CD4-positive, alpha-beta T cell (primary cell): ENCODE measurements at regions not wholly inside any gene's neighbourhood (a gene's known extent, or its start where the extent isn't known, plus 50 kb on each side); places are given as distances from the start of the nearest gene placed in this dataset.

ENCODE experiments used
- ATAC-seq: fragments of 200-7000 bp; cut with Tn5 transposase; one replicate; pipeline ENCODE4 v1.10.0; 2022; ENCODE audit warnings: mild to moderate bottlenecking; ENCODE audit not compliant: poor library complexity
- CTCF ChIA-PET: fragments of 350-600 bp; sonication (Branson Sonifier 250); formaldehyde crosslinking; loops from one replicate; lab custom pipeline; 2021; ENCODE audit warnings: antibody characterized with exemption, inconsistent platforms; lab: Charles Lee
- POLR2A ChIA-PET: fragments of 350-600 bp; sonication (Branson Sonifier 250); formaldehyde crosslinking; loops from one replicate; lab custom pipeline; 2021; ENCODE audit warnings: antibody characterized with exemption, inconsistent platforms; lab: Charles Lee
- DNase-seq, 14 experiments: peaks; one replicate each; pipeline ENCODE4 v3.0.0-alpha.2; 2013 to 2020; ENCODE audit warnings: mixed read lengths in 2 of 14
- H3K27ac ChIP-seq, 2 donors: one replicate each; pipeline versions ENCODE4 v1.5.1 to v1.7.0; 2013; ENCODE audit warnings: low read length in 2 of 2, low read depth in 1 of 2, mild to moderate bottlenecking in 1 of 2
- H3K27me3 ChIP-seq, 2 experiments: 1 replicate in 1 of 2; 2 replicates in 1 of 2; pipeline versions ENCODE4 v1.6.1 to v1.7.0; 2013; ENCODE audit warnings: low read length in 2 of 2, control low read depth in 1 of 2, mild to moderate bottlenecking in 1 of 2, moderate library complexity in 1 of 2; ENCODE audit not compliant: insufficient read depth in 2 of 2, control insufficient read depth in 1 of 2
- H3K36me3 ChIP-seq: one replicate; pipeline ENCODE4 v1.6.1; 2013; ENCODE audit warnings: low read length, control low read depth; ENCODE audit not compliant: insufficient read depth
- H3K4me1 ChIP-seq: one replicate; pipeline ENCODE4 v1.6.1; 2013; ENCODE audit warnings: low read length, control low read depth; ENCODE audit not compliant: insufficient read depth
- H3K4me3 ChIP-seq: one replicate; pipeline ENCODE4 v1.5.1; 2013; ENCODE audit warnings: mild to moderate bottlenecking, low read length, moderate library complexity
- H3K9me3 ChIP-seq, 2 experiments: 1 replicate in 1 of 2; 2 replicates in 1 of 2; pipeline versions ENCODE4 v1.6.1 to v1.7.0; 2013; ENCODE audit warnings: low read length in 2 of 2, mild to moderate bottlenecking in 2 of 2, control low read depth in 1 of 2, moderate library complexity in 1 of 2; ENCODE audit not compliant: control insufficient read depth in 1 of 2, insufficient read depth in 1 of 2
- H3K27ac Mint-ChIP-seq: one replicate; pipeline ENCODE4 v1.8.0; 2020; ENCODE audit warnings: mixed read lengths
- H3K27me3 Mint-ChIP-seq: one replicate; pipeline ENCODE4 v1.8.0; 2021; ENCODE audit warnings: mixed read lengths
- H3K36me3 Mint-ChIP-seq: one replicate; pipeline ENCODE4 v1.8.0; 2021; ENCODE audit warnings: low read depth, mixed read lengths
- H3K4me1 Mint-ChIP-seq: one replicate; pipeline ENCODE4 v1.8.0; 2021; ENCODE audit warnings: low read depth, mixed read lengths
- H3K4me3 Mint-ChIP-seq: one replicate; pipeline ENCODE4 v1.8.0; 2020; ENCODE audit warnings: mild to moderate bottlenecking, mixed read lengths
- H3K9me3 Mint-ChIP-seq: one replicate; pipeline ENCODE4 v1.8.0; 2020; ENCODE audit warnings: mixed read lengths
- intact Hi-C, 2 experiments: fragments of 100-400 bp; cut with DNase I in 1 of 2; cut with micrococcal nuclease in 1 of 2; formaldehyde crosslinking; loops; one replicate each; pipeline versions ENCODE4 v1.15.1 to v1.9.0; 2023 to 2025; cut with DNase I, micrococcal nuclease
- TF ChIP-seq, protein P1 (sequence below): fragments of 200-600 bp; IDR thresholded peaks from one replicate; pipeline ENCODE4 v1.8.0; 2022; ENCODE audit warnings: antibody characterized with exemption, mild to moderate bottlenecking

DNA sequence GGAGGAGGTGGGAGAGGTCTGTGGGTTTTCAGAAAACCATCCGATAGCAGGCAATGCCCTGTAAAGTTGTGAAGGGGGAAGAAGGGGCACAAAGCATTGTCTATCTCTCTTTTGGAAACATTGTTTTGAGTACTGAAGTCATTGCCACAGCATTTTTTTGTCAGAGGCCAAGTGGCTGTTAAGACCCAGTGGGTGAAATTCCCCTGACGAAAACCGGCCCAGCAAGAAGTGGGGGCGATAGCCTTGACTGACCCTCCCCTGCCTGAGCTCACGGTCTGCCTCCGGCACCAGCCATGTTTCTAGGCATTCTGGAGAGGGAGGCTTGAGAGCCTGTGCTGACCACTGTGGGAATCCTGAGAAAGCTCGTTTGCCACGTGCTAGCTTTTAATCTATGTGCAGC is 144.7 kb downstream of the RPS24 start:
- H3K4me1 Mint-ChIP-seq: no peaks in the 10 kb centered on the region
- no peaks in the 10 kb centered on the region for H3K27me3 ChIP-seq
- no peaks in the 10 kb centered on the region for H3K4me1 ChIP-seq
- H3K4me3 Mint-ChIP-seq: no peak overlapping the region
- TF ChIP-seq, protein P1, sequence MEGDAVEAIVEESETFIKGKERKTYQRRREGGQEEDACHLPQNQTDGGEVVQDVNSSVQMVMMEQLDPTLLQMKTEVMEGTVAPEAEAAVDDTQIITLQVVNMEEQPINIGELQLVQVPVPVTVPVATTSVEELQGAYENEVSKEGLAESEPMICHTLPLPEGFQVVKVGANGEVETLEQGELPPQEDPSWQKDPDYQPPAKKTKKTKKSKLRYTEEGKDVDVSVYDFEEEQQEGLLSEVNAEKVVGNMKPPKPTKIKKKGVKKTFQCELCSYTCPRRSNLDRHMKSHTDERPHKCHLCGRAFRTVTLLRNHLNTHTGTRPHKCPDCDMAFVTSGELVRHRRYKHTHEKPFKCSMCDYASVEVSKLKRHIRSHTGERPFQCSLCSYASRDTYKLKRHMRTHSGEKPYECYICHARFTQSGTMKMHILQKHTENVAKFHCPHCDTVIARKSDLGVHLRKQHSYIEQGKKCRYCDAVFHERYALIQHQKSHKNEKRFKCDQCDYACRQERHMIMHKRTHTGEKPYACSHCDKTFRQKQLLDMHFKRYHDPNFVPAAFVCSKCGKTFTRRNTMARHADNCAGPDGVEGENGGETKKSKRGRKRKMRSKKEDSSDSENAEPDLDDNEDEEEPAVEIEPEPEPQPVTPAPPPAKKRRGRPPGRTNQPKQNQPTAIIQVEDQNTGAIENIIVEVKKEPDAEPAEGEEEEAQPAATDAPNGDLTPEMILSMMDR: no peak
- no peak overlapping the region for H3K27ac ChIP-seq
- no peaks in the 10 kb centered on the region for H3K9me3 Mint-ChIP-seq
- ChIA-PET CTCF (no interaction called here), POLR2A (no interaction called here)
- intact Hi-C loops: no loop called here
- ATAC-seq: no peak
- peaks cover 0 to 3% of the 10 kb centered on the region in 2 experiments for H3K9me3 ChIP-seq
- H3K4me3 ChIP-seq: no peak overlapping the region
- H3K27ac Mint-ChIP-seq: no peak overlapping the region
- H3K36me3 ChIP-seq: no peaks in the 10 kb centered on the region
- H3K27me3 Mint-ChIP-seq: no peaks in the 10 kb centered on the region
- no peaks in the 10 kb centered on the region for H3K36me3 Mint-ChIP-seq
- no peak for DNase-seq

DNA sequence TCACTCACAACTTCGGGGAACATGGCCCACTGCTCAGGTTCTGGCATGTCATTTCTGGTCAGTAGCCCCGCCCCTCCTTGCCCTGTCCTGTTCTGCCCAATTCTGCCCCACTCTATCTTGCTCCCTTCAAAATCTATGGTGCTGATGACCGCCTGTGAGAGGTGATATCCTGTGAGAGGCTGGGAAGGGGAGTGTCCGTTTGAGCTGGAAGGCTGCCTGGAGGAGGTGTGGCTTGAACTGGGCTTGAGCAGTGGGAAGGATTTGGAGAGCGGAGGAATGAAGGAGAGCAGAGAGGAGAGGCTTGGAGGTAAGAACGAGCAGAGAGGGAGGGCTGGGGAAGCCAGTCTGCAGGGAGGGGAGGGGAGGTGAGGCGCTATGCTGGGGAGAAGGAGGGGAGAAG is 145.3 kb downstream of the RPS24 start:
- Mint-ChIP-seq H3K36me3 (no peaks in the 10 kb centered on the region), H3K27me3 (no peaks in the 10 kb centered on the region), H3K27ac (no peak overlapping the region), H3K4me3 (no peak overlapping the region), H3K4me1 (no peaks in the 10 kb centered on the region), H3K9me3 (no peaks in the 10 kb centered on the region)
- TF ChIP-seq, protein P1: no peak
- POLR2A ChIA-PET: no interaction called here
- Histone ChIP-seq H3K4me1 (no peaks in the 10 kb centered on the region), H3K27me3 (no peaks in the 10 kb centered on the region), H3K9me3 (peaks cover 0 to 3% of the 10 kb centered on the region in 2 experiments), H3K4me3 (no peak overlapping the region), H3K36me3 (no peaks in the 10 kb centered on the region), H3K27ac (no peak overlapping the region)
- ATAC-seq: no peak
- intact Hi-C loops: no loop called here
- no peak for DNase-seq
- CTCF ChIA-PET: no interaction called here

DNA sequence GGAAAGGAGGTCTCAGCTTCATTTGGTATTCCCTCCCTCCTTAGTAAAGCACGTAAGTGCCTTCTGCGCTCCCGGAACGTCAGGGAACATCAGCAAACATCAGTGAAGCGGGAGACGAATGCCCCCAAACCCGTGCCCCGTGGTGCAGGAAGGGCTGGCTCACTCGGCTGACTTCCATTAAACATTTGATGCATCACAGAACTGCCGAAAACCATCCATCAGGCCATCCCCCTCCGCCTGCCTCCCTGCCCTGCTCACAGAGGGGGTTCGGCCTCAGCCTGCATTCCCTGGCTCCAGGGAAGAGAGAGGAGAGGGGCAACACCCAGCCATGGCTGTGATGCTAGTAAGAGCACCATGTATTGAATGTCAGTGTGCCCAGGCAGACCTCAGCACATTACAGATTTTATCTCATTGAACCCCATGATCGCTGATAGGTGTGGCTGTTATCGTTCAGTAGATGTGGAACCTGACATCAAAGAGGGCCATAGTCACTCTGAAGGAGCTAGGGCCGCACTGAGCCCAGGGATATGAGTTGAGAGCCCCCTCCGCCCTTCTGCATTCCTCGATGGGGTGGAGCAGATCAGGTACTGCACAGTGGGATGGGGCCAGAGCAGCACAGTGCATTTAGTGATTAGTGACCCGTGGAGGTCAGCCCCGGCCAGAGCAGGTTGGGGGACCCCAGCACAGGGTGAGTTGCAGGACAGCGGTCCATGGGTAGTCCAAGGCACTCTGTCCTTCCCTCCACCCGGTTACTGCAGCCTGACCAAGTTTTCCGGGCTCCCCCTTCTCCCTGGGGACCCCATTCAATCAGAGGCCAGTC is 146.4 kb downstream of the RPS24 start:
- ChIA-PET POLR2A (no interaction called here), CTCF (no interaction called here)
- no peak overlapping the region for H3K4me3 ChIP-seq
- Mint-ChIP-seq H3K36me3 (no peaks in the 10 kb centered on the region), H3K4me3 (no peak overlapping the region), H3K27ac (no peak overlapping the region), H3K27me3 (no peaks in the 10 kb centered on the region), H3K4me1 (no peaks in the 10 kb centered on the region), H3K9me3 (no peaks in the 10 kb centered on the region)
- intact Hi-C loops: no loop called here
- H3K36me3 ChIP-seq: no peaks in the 10 kb centered on the region
- TF ChIP-seq, protein P1: no peak
- H3K27ac ChIP-seq: no peak overlapping the region
- H3K27me3 ChIP-seq: no peaks in the 10 kb centered on the region
- H3K4me1 ChIP-seq: no peaks in the 10 kb centered on the region
- ATAC-seq (no peak), DNase-seq (no peak)
- H3K9me3 ChIP-seq: peaks cover 0 to 3% of the 10 kb centered on the region in 2 experiments
